WTC11 (cell line): ENCODE measurements at regions not wholly inside any gene's neighbourhood (a gene's known extent, or its start where the extent isn't known, plus 50 kb on each side); places are given as distances from the start of the nearest gene placed in this dataset.

Experiments used
- ATAC-seq: fragments of 200-7000 bp; cut with Tn5 transposase; 2 replicates; pipeline ENCODE4 v1.10.0; 2021; ENCODE audit warnings: mild to moderate bottlenecking, moderate library complexity
- CTCF ChIA-PET: fragments of 300-600 bp; sonication (Branson Sonifier 250); formaldehyde crosslinking; loops from one replicate; lab custom pipeline; 2021; ENCODE audit warnings: antibody characterized with exemption; lab: Charles Lee
- POLR2A ChIA-PET: fragments of 350-600 bp; sonication (Branson Sonifier 250); formaldehyde crosslinking; loops from one replicate; lab custom pipeline; 2021; ENCODE audit warnings: antibody characterized with exemption; lab: Charles Lee
- DNase-seq: peaks from one replicate; pipeline ENCODE4 v3.0.0; 2021; ENCODE audit warnings: low spot score
- H3K27ac Mint-ChIP-seq: 2 replicates; pipeline ENCODE4 v1.8.0; 2021; ENCODE audit warnings: mixed read lengths
- H3K27me3 Mint-ChIP-seq: 2 replicates; pipeline ENCODE4 v1.8.0; 2021; ENCODE audit warnings: low read depth, mild to moderate bottlenecking, moderate library complexity, mixed read lengths
- H3K36me3 Mint-ChIP-seq: 2 replicates; pipeline ENCODE4 v1.8.0; 2021; ENCODE audit warnings: mixed read lengths
- H3K4me1 Mint-ChIP-seq: 2 replicates; pipeline ENCODE4 v1.8.0; 2022; ENCODE audit warnings: mixed read lengths
- H3K4me3 Mint-ChIP-seq: 2 replicates; pipeline ENCODE4 v1.8.0; 2021; ENCODE audit warnings: mild to moderate bottlenecking, moderate library complexity, mixed read lengths
- H3K9me3 Mint-ChIP-seq: 2 replicates; pipeline ENCODE4 v1.8.0; 2021; ENCODE audit warnings: mixed read lengths
- CTCF ChIP-seq: fragments of 200-600 bp; IDR thresholded peaks from 2 replicates; pipeline ENCODE4 v1.8.0; 2022; ENCODE audit warnings: antibody characterized with exemption
- E2F4 ChIP-seq: sonication (generic); formaldehyde crosslinking; IDR thresholded peaks from 2 replicates; pipeline ENCODE4 v1.8.1; 2022; ENCODE audit warnings: low read depth, mild to moderate bottlenecking, moderate library complexity, missing genetic modification reagents, borderline replicate concordance
- ERG ChIP-seq: fragments of 250-450 bp; sonication (Bioruptor Pico); IDR thresholded peaks from 2 replicates; pipeline ENCODE4 v1.8.0; 2021; ENCODE audit warnings: mild to moderate bottlenecking
- ESRRA ChIP-seq: sonication (generic); formaldehyde crosslinking; IDR thresholded peaks from 2 replicates; pipeline ENCODE4 v1.8.1; 2022; ENCODE audit warnings: mild to moderate bottlenecking, missing genetic modification reagents, borderline replicate concordance
- GTF2I ChIP-seq: fragments of 250-450 bp; sonication (Bioruptor Pico); conservative IDR thresholded peaks from 2 replicates; pipeline ENCODE4 v1.4.0; 2021; ENCODE audit warnings: mild to moderate bottlenecking
- HMGA2 ChIP-seq: fragments of 250-450 bp; sonication (Bioruptor Pico); IDR thresholded peaks from 2 replicates; pipeline ENCODE4 v1.4.0; 2021; ENCODE audit warnings: mild to moderate bottlenecking, moderate library complexity
- IRF1 ChIP-seq: sonication (generic); formaldehyde crosslinking; IDR thresholded peaks from 2 replicates; pipeline ENCODE4 v1.8.0; 2023; ENCODE audit warnings: missing genetic modification reagents
- IRF2 ChIP-seq: sonication (generic); formaldehyde crosslinking; IDR thresholded peaks from 2 replicates; pipeline ENCODE4 v1.8.0; 2022; ENCODE audit warnings: low read depth, missing genetic modification reagents, borderline replicate concordance
- MAX ChIP-seq: sonication (generic); formaldehyde crosslinking; IDR thresholded peaks from 2 replicates; pipeline ENCODE4 v1.8.0; 2022; ENCODE audit warnings: mild to moderate bottlenecking, missing genetic modification reagents
- MXD4 ChIP-seq: fragments of 250-450 bp; sonication (Bioruptor Pico); IDR thresholded peaks from 2 replicates; pipeline ENCODE4 v1.8.0; 2021; ENCODE audit warnings: mild to moderate bottlenecking, moderate library complexity, borderline replicate concordance
- NFATC4 ChIP-seq: fragments of 250-450 bp; sonication (Bioruptor Pico); IDR thresholded peaks from 2 replicates; pipeline ENCODE4 v1.9.0; 2021; ENCODE audit warnings: mild to moderate bottlenecking
- NR3C1 ChIP-seq: sonication (generic); formaldehyde crosslinking; conservative IDR thresholded peaks from 2 replicates; pipeline ENCODE4 v1.8.1; 2023; ENCODE audit warnings: low read depth, mild to moderate bottlenecking, missing genetic modification reagents
- OVOL2 ChIP-seq: fragments of 250-450 bp; sonication (Bioruptor Pico); IDR thresholded peaks from 2 replicates; pipeline ENCODE4 v1.9.0; 2021; ENCODE audit warnings: mild to moderate bottlenecking, borderline replicate concordance
- RORB ChIP-seq: fragments of 250-450 bp; sonication (Bioruptor Pico); IDR thresholded peaks from 2 replicates; pipeline ENCODE4 v1.9.0; 2021; ENCODE audit warnings: mild to moderate bottlenecking
- SOX15 ChIP-seq: fragments of 250-450 bp; sonication (Bioruptor Pico); IDR thresholded peaks from 2 replicates; pipeline ENCODE4 v1.9.0; 2021; ENCODE audit warnings: mild to moderate bottlenecking
- SP1 ChIP-seq: sonication (generic); formaldehyde crosslinking; conservative IDR thresholded peaks from 2 replicates; pipeline ENCODE4 v1.8.1; 2022; ENCODE audit warnings: missing genetic modification reagents
- STAT6 ChIP-seq: sonication (generic); formaldehyde crosslinking; conservative IDR thresholded peaks from 2 replicates; pipeline ENCODE4 v1.8.1; 2023; ENCODE audit warnings: mild to moderate bottlenecking, low read depth, missing genetic modification reagents, moderate library complexity
- ZNF512 ChIP-seq: sonication (generic); formaldehyde crosslinking; IDR thresholded peaks from 2 replicates; pipeline ENCODE4 v1.8.1; 2022; ENCODE audit warnings: missing genetic modification reagents, borderline replicate concordance

GRCh38 chr6:163723759-163724158, 309.2 kb downstream of the QKI start (continued):
- TF ChIP-seq STAT6 (CRISPR knock-in tag) (no peak), MAX (CRISPR knock-in tag) (no peak), NFATC4 (CRISPR knock-in tag) (no peak)

- no peaks in the 10 kb centered on the region for H3K36me3 Mint-ChIP-seq
- no peak for DNase-seq
- CTCF ChIA-PET: no interaction called here
- TF ChIP-seq STAT6 (CRISPR knock-in tag) (no peak), E2F4 (CRISPR knock-in tag) (no peak), RORB (CRISPR knock-in tag) (no peak), ESRRA (CRISPR knock-in tag) (no peak), CTCF (no peak), IRF1 (CRISPR knock-in tag) (no peak), HMGA2 (no peak), MXD4 (CRISPR knock-in tag) (no peak), ZNF512 (CRISPR knock-in tag) (no peak), ERG (no peak), IRF2 (no peak), OVOL2 (CRISPR knock-in tag) (no peak), GTF2I (CRISPR knock-in tag) (no peak), NR3C1 (no peak), SOX15 (CRISPR knock-in tag) (no peak), SP1 (CRISPR knock-in tag) (no peak)
Measured at GRCh38 chr6:163721922-163722692, 307.6 kb downstream of the QKI start.

More at GRCh38 chr6:163721922-163722692, 307.6 kb downstream of the QKI start:
- no peak overlapping the region for H3K27ac Mint-ChIP-seq
- H3K27me3 Mint-ChIP-seq: no peaks in the 10 kb centered on the region
- no peaks in the 10 kb centered on the region for H3K9me3 Mint-ChIP-seq
- ATAC-seq: no peak
- no peaks in the 10 kb centered on the region; the same call in 1 of the 2 replicates for H3K4me1 Mint-ChIP-seq
- POLR2A ChIA-PET: no interaction called here
- no peak overlapping the region for H3K4me3 Mint-ChIP-seq
